ENCODE measurements at regions not wholly inside any gene's neighbourhood (a gene's known extent, or its start where the extent isn't known, plus 50 kb on each side); places are given as distances from the start of the nearest gene placed in this dataset.

GRCh38 chr10:44856696-44857095, 54.4 kb upstream of the TMEM72 start:
- ATAC-seq, result no peak
- CTCF ChIA-PET, result interaction anchor here (0.6 to 2.8 kb wide), 2 partner anchors 90 to 471 kb away, joined by 3 to 11 read pairs; no protein-coding TSS in a partner anchor
- no TSS peak for BruUV-seq (replicated peaks)
- H3K4me3 ChIP-seq (replicated peaks in 1 of 2; ENCODE audit: low read depth in 1 of 2, low read length in 2 of 2), result no peak overlapping the region
- no peaks in the 10 kb centered on the region for H4K20me1 ChIP-seq (ENCODE audit: insufficient read depth)
- H3K9ac ChIP-seq (ENCODE audit: low read length), result no peak overlapping the region
- intact Hi-C loops (cut with micrococcal nuclease), result loop anchor here (1.0 kb wide), 1 partner anchor 1185 kb away; no protein-coding TSS in a partner anchor
- TF ChIP-seq CBX3 (IDR thresholded peaks at IDR 0.05; ENCODE audit: low read depth) (no peak), YY1 (IDR thresholded peaks at IDR 0.05; ENCODE audit: extremely low read depth, insufficient replicate concordance, low read depth, low read length) (no peak), ZBTB33 (IDR thresholded peaks at IDR 0.05; ENCODE audit: extremely low read depth, insufficient replicate concordance, low read length) (no peak), FOSL1 (IDR thresholded peaks at IDR 0.05; ENCODE audit: low read depth) (no peak), ZNF274 (IDR thresholded peaks at IDR 0.05; ENCODE audit: low read depth, low read length) (no peak), CTCF (IDR thresholded peaks at IDR 0.05 in 2 of 3, conservative IDR thresholded peaks at IDR 0.05 in 1 of 3; ENCODE audit: borderline replicate concordance in 1 of 3, insufficient read depth in 1 of 3, low read depth in 2 of 3, low read length in 2 of 3) (no peak), POLR2AphosphoS5 (IDR thresholded peaks at IDR 0.05; ENCODE audit: low read depth, low read length) (no peak)
- no peaks in the 10 kb centered on the region for H3K4me1 ChIP-seq (ENCODE audit: control insufficient read depth in 1 of 2, insufficient read depth in 2 of 2, low read length in 2 of 2)
- no peaks in the 10 kb centered on the region for H3K9me2 ChIP-seq (ENCODE audit: insufficient read depth)
- POLR2A ChIA-PET, result no interaction called here
- RAD21 ChIA-PET (ENCODE audit: low non-redundant PET in 1 of 2, low total read pairs in 2 of 2, uncharacterized antibody in 2 of 2, unreplicated experiment in 2 of 2), result interaction anchor here in 1 of 2 experiments (0.6 kb wide), 1 partner anchor 161 kb away, joined by 3 read pairs; no protein-coding TSS in a partner anchor
- no peaks in the 10 kb centered on the region for H3K9me3 ChIP-seq (ENCODE audit: control insufficient read depth in 1 of 2, insufficient read depth in 1 of 2, low read depth in 1 of 2, low read length in 2 of 2)
- no peak overlapping the region for H3K4me2 ChIP-seq (ENCODE audit: low read length)
- H3K36me3 ChIP-seq (ENCODE audit: control insufficient read depth in 1 of 2, insufficient read depth in 2 of 2, low read length in 2 of 2), result no peaks in the 10 kb centered on the region
- no peaks in the 10 kb centered on the region for H3K79me2 ChIP-seq (ENCODE audit: insufficient read depth, low read length)
- H3K27me3 ChIP-seq (ENCODE audit: insufficient read depth, low read length), result no peaks in the 10 kb centered on the region
- no peak overlapping the region for H2AFZ ChIP-seq (ENCODE audit: low read depth, low read length, poor library complexity, severe bottlenecking)
- DNase-seq (ENCODE audit: low read depth, low spot score), result no peak
- H3K27ac ChIP-seq (ENCODE audit: low read depth, low read length), result no peak overlapping the region

Measured in HCT116 (cell line).